Body of pancreas (tissue), 4 donors: ENCODE measurements at regions not wholly inside any gene's neighbourhood (a gene's known extent, or its start where the extent isn't known, plus 50 kb on each side); places are given as distances from the start of the nearest gene placed in this dataset.

ENCODE experiments used
- ATAC-seq: fragments of 150-250 bp; one replicate; pipeline ENCODE4 v1.9.1; 2016
- DNase-seq, 4 donors: peaks; one replicate each; pipeline ENCODE4 v3.0.0-alpha.2; 2019
- H3K27ac ChIP-seq, 4 donors: fragments of 200-600 bp; sonication (generic); 1 replicate in 3 of 4; 2 replicates in 1 of 4; pipeline versions ENCODE4 v1.5.1 to v1.6.1; 2016 to 2019; ENCODE audit warnings: mild to moderate bottlenecking in 1 of 4, mixed read lengths in 1 of 4, moderate library complexity in 1 of 4
- H3K27me3 ChIP-seq, 2 donors: fragments of 200-600 bp; sonication (generic); one replicate each; pipeline ENCODE4 v1.6.0; 2016; ENCODE audit warnings: mild to moderate bottlenecking in 1 of 2
- H3K36me3 ChIP-seq, 2 donors: fragments of 200-600 bp; sonication (generic); replicated peaks in 1 of 2; 2 replicates each; pipeline ENCODE4 v1.5.1; 2016; ENCODE audit warnings: low read depth in 2 of 2; ENCODE audit not compliant: insufficient read depth in 1 of 2
- H3K4me1 ChIP-seq: fragments of 200-600 bp; sonication (generic); one replicate; pipeline ENCODE4 v1.6.0; 2016
- H3K4me3 ChIP-seq, 2 donors: fragments of 200-600 bp; sonication (generic); 1 replicate in 1 of 2; 2 replicates in 1 of 2; pipeline ENCODE4 v1.5.1; 2016 to 2019
- H3K9me3 ChIP-seq, 3 donors: fragments of 200-600 bp; sonication (generic); 1 replicate in 2 of 3; 2 replicates in 1 of 3; pipeline ENCODE4 v1.5.1; 2016
- POLR2A ChIP-seq, 3 donors: fragments of 450-650 bp; IDR thresholded peaks; one replicate each; pipeline ENCODE4 v1.6.1; 2016; ENCODE audit warnings: antibody characterized with exemption in 3 of 3, mild to moderate bottlenecking in 2 of 3
- WGBS, 2 donors: methylation state at CpG; one replicate each; pipeline ENCODE4 v1.1.5; 2017; 5-methylcytosine and 5-hydroxymethylcytosine counted together
- intact Hi-C: fragments of 100-400 bp; cut with DNase I; formaldehyde crosslinking; loops from one replicate; pipeline ENCODE4 v1.15.1; 2023
- TF ChIP-seq, protein P1 (sequence below), 7 experiments: fragments of 450-650 bp in 4 of 7; fragments of 200-600 bp in 3 of 7; sonication (generic) in 3 of 7; IDR thresholded peaks; one replicate each; pipeline ENCODE4 v1.5.1; 2016 to 2019; ENCODE audit warnings: antibody characterized with exemption in 7 of 7

DNA sequence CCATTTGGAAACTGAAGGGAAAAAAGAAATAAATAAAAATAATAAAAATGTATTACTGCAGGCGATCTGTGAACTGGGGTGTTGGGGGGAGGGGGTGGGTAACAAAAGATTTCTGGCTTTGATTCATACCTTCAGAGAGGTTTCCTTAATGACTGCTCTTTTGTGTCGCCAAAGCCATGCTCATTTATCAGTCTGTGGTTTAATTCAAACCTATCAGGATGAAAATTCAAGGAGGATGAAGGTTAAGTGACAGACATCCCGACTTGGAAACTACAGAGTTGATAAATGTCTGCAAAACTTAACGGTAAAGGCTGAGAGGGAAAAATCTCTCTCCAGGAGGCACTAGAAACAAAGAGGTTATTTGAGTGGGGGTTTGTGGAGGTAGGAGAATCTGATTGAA is 278.2 kb downstream of the PSAT1 start:
- TF ChIP-seq, protein P1, sequence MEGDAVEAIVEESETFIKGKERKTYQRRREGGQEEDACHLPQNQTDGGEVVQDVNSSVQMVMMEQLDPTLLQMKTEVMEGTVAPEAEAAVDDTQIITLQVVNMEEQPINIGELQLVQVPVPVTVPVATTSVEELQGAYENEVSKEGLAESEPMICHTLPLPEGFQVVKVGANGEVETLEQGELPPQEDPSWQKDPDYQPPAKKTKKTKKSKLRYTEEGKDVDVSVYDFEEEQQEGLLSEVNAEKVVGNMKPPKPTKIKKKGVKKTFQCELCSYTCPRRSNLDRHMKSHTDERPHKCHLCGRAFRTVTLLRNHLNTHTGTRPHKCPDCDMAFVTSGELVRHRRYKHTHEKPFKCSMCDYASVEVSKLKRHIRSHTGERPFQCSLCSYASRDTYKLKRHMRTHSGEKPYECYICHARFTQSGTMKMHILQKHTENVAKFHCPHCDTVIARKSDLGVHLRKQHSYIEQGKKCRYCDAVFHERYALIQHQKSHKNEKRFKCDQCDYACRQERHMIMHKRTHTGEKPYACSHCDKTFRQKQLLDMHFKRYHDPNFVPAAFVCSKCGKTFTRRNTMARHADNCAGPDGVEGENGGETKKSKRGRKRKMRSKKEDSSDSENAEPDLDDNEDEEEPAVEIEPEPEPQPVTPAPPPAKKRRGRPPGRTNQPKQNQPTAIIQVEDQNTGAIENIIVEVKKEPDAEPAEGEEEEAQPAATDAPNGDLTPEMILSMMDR (IDR thresholded peaks at IDR 0.05) = no peak
- TF ChIP-seq POLR2A (IDR thresholded peaks at IDR 0.05) = no peak
- Histone ChIP-seq H3K4me3 (no peak overlapping the region), H3K9me3 (no peaks in the 10 kb centered on the region), H3K27me3 (no peaks in the 10 kb centered on the region), H3K36me3 (no peaks in the 10 kb centered on the region), H3K4me1 (no peaks in the 10 kb centered on the region), H3K27ac (no peak overlapping the region)
- 40 to 45% methylated on average over 4 of the region's 4 CpGs for WGBS, 2 donors
- intact Hi-C loops = no loop called here
- no peak for DNase-seq
- no peak for ATAC-seq

DNA sequence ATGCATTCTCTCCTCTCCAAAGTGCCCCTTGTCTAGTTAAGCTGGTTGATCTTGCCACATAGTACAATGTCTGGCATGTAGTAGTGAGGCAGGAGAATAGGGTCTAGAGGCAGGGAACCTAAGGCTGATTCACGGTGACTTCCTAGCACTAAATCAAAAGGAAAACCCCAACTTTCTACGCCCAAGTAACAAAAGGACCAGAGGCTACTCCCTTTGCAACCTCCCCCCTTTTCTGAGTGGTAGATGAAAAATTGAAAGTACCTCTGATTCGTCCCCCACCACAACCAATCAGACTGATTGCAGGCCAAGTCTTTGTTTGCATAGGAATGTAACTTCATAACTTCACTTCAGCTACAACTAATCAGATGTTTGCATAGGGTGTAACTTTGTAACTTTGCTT is 278.8 kb downstream of the PSAT1 start:
- ATAC-seq (no peak), DNase-seq (no peak)
- no peak overlapping the region for H3K27ac ChIP-seq
- H3K4me1 ChIP-seq = no peaks in the 10 kb centered on the region
- no peak overlapping the region for H3K4me3 ChIP-seq
- 73 to 87% methylated on average over 3 of the region's 3 CpGs for WGBS, 2 donors
- no peak for TF ChIP-seq POLR2A (IDR thresholded peaks at IDR 0.05)
- TF ChIP-seq, protein P1 (IDR thresholded peaks at IDR 0.05) = no peak
- no peaks in the 10 kb centered on the region for H3K36me3 ChIP-seq
- no peaks in the 10 kb centered on the region for H3K9me3 ChIP-seq
- no peaks in the 10 kb centered on the region for H3K27me3 ChIP-seq
- intact Hi-C loops = no loop called here

DNA sequence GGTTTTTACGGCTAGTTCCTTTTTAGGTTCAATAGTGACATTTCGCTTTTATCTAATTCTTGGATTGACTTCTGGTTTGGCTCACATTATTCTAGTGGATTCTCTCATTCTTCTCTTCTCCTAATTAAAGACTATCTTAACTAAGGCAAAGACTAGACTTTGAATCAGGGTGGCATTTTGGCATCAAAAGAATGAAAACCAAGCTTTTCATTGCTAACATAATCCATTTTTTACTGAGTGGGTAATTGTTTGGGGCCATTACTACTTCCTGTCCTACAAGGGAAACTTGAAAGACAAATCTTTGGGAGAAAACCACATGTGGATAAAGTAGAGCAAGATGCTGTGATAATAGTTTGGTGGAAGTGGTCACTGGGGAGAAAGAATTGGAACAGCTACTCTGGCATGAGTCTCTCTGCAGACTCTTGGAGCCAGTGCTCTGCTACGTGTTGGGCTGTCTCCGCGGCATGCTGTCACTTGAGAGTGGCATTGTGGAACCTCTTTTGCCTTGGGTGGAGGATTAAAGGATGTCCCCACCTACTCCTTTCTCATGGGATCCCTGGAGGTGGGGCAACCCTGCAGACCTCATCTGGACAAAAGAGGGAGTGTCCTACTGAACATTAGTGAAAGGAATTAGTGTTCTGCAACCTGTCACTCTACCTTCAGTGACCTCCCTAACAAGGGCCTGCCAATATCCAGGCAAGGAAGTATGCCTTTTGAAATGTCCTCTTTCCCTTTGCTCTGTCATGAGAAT is 280.4 kb downstream of the PSAT1 start:
- ATAC-seq (no peak), DNase-seq (no peak)
- no peaks in the 10 kb centered on the region for H3K27me3 ChIP-seq
- H3K4me3 ChIP-seq = no peak overlapping the region
- intact Hi-C loops = no loop called here
- no peaks in the 10 kb centered on the region for H3K36me3 ChIP-seq
- H3K4me1 ChIP-seq = no peaks in the 10 kb centered on the region
- 88% methylated on average over 5 of the region's 5 CpGs for WGBS, 2 donors
- H3K9me3 ChIP-seq = no peaks in the 10 kb centered on the region
- TF ChIP-seq POLR2A (IDR thresholded peaks at IDR 0.05) = no peak
- TF ChIP-seq, protein P1 (IDR thresholded peaks at IDR 0.05) = no peak
- H3K27ac ChIP-seq = no peak overlapping the region

DNA sequence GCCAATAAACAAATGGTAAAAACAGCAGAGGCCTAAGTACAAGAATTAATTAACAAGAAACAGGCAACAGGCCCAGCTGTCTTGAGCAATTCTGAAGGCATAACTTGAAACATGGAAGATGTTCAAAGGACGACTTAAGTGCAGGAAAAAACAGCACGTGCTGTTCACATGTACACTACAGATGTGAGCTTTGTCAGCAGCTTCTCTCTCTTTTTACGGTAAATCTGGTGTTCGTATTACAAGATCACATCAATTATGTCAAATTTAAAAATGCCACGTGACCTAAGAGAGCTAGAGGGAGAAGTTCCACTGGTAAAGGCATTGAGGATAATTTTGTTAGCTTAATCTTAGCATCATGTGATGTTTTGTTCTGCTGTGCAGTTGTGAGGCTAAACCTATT is 281.1 kb downstream of the PSAT1 start:
- DNase-seq = peak in 1 of 4 donors; percentile 6
- TF ChIP-seq POLR2A (IDR thresholded peaks at IDR 0.05) = no peak
- TF ChIP-seq, protein P1 (IDR thresholded peaks at IDR 0.05) = no peak
- no peak for ATAC-seq
- no peaks in the 10 kb centered on the region for H3K36me3 ChIP-seq
- intact Hi-C loops = no loop called here
- H3K9me3 ChIP-seq = no peaks in the 10 kb centered on the region
- H3K27ac ChIP-seq = no peak overlapping the region
- H3K4me1 ChIP-seq = no peaks in the 10 kb centered on the region
- no peak overlapping the region for H3K4me3 ChIP-seq
- 73 to 77% methylated on average over 5 of the region's 5 CpGs for WGBS, 2 donors
- H3K27me3 ChIP-seq = no peaks in the 10 kb centered on the region

DNA sequence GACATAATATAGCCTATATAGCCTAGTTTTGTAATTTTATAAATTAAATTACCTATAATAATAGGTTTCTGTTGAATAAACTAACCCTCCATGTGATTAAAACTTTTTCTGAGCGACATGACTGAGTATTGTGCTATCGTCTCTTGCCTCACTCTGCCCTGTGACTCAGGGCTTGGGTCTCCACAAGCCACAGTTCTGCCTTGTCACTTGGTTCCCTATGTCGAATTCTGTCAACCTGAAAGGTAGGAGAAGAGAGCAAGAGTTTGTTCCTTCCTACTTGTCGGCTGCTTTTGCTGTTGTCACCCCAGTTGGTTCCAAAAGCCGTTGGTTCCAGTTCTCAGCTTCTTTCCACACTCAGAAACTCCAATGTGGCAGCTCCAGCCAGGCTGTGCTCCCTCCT is 285.9 kb downstream of the PSAT1 start:
- Histone ChIP-seq H3K4me3 (no peak overlapping the region), H3K4me1 (no peaks in the 10 kb centered on the region), H3K9me3 (no peaks in the 10 kb centered on the region), H3K36me3 (no peaks in the 10 kb centered on the region), H3K27me3 (no peaks in the 10 kb centered on the region), H3K27ac (no peak overlapping the region)
- intact Hi-C loops = no loop called here
- TF ChIP-seq, protein P1 (IDR thresholded peaks at IDR 0.05) = no peak
- TF ChIP-seq POLR2A (IDR thresholded peaks at IDR 0.05) = no peak
- no peak for DNase-seq
- no peak for ATAC-seq
- 68 to 77% methylated on average over 5 of the region's 5 CpGs for WGBS, 2 donors
